Panc1 (cell line): ENCODE measurements at regions not wholly inside any gene's neighbourhood (a gene's known extent, or its start where the extent isn't known, plus 50 kb on each side); places are given as distances from the start of the nearest gene placed in this dataset.

Experiments used
- ATAC-seq: fragments of 200-7000 bp; cut with Tn5 transposase; 2 replicates; pipeline ENCODE4 v1.9.1; 2020; ENCODE audit warnings: mild to moderate bottlenecking, moderate library complexity
- BruUV-seq: library from RNA; stranded (reverse); fragments of 400-500 nt; replicated peaks from 2 replicates; lab custom pipeline; 2021; lab: Mats Ljungman, UMichigan
- CTCF ChIA-PET: fragments of 300-600 bp; sonication (Branson Sonifier 250); formaldehyde crosslinking; loops from one replicate; lab custom pipeline; 2022; ENCODE audit warnings: antibody characterized with exemption; lab: Charles Lee
- POLR2A ChIA-PET: fragments of 300-600 bp; sonication (Branson Sonifier 250); formaldehyde crosslinking; loops from one replicate; lab custom pipeline; 2022; ENCODE audit warnings: antibody characterized with exemption; lab: Charles Lee
- DNase-seq: peaks from one replicate; pipeline ENCODE4 v3.0.0-alpha.2; 2010; ENCODE audit warnings: low read depth, low spot score
- H3K27ac ChIP-seq: 2 replicates; pipeline ENCODE4 v1.5.1; 2011; ENCODE audit warnings: mild to moderate bottlenecking, low read length, inconsistent platforms
- H3K27me3 ChIP-seq: fragments of 200-500 bp; sonication (Bioruptor generic); 2 replicates; pipeline ENCODE4 v1.6.0; 2014; ENCODE audit warnings: low read length, inconsistent platforms; ENCODE audit not compliant: control insufficient read depth, insufficient read depth
- H3K36me3 ChIP-seq: fragments of 200-500 bp; sonication (Bioruptor generic); 2 replicates; pipeline ENCODE4 v1.5.1; 2014; ENCODE audit warnings: inconsistent platforms, mild to moderate bottlenecking, low read length, moderate library complexity; ENCODE audit not compliant: control insufficient read depth, insufficient read depth
- H3K4me1 ChIP-seq: 2 replicates; pipeline ENCODE4 v1.5.1; 2011; ENCODE audit warnings: inconsistent platforms, mild to moderate bottlenecking, low read length, moderate library complexity; ENCODE audit not compliant: control insufficient read depth, insufficient read depth
- H3K4me3 ChIP-seq, 2 experiments: 2 replicates each; pipeline ENCODE4 v1.5.1; 2011 to 2012; ENCODE audit warnings: low read depth in 2 of 2, low read length in 2 of 2, mild to moderate bottlenecking in 2 of 2, inconsistent platforms in 1 of 2, moderate library complexity in 1 of 2
- H3K9me3 ChIP-seq: fragments of 200-500 bp; sonication (Bioruptor generic); 2 replicates; pipeline ENCODE4 v1.5.1; 2014; ENCODE audit warnings: low read depth, mild to moderate bottlenecking, inconsistent platforms, low read length, moderate library complexity; ENCODE audit not compliant: control insufficient read depth, insufficient read depth
- POLR2AphosphoS5 ChIP-seq: IDR thresholded peaks from 2 replicates; pipeline ENCODE4 v1.6.1; 2012; ENCODE audit warnings: mild to moderate bottlenecking, low read depth, low read length, moderate library complexity
- SIN3A ChIP-seq: IDR thresholded peaks from 2 replicates; pipeline ENCODE4 v1.6.1; 2012; ENCODE audit warnings: low read depth, mild to moderate bottlenecking, low read length, moderate library complexity, borderline replicate concordance; ENCODE audit not compliant: insufficient read depth
- TCF7L2 ChIP-seq: IDR thresholded peaks from 2 replicates; pipeline ENCODE4 v1.6.1; 2011; ENCODE audit warnings: mild to moderate bottlenecking, low read depth, low read length, inconsistent platforms
- in situ Hi-C: cut with HindIII; loops from 2 replicates; pipeline ENCODE4 v1.10.0; 2016; ENCODE audit warnings: low sequenced_read_pairs, low pct_unique_long_range_greater_than_20kb
- intact Hi-C: fragments of 100-400 bp; cut with micrococcal nuclease; formaldehyde crosslinking; loops from one replicate; pipeline ENCODE4 v1.10.0; 2022; ENCODE audit not compliant: unreplicated experiment
- TF ChIP-seq, protein P1 (sequence below), 2 experiments: IDR thresholded peaks; 2 replicates each; pipeline ENCODE4 v1.6.1; 2011 to 2012; ENCODE audit warnings: low read depth in 2 of 2, control low read depth in 1 of 2, low read length in 1 of 2, mild to moderate bottlenecking in 1 of 2, moderate library complexity in 1 of 2; ENCODE audit not compliant: insufficient read depth in 1 of 2
- TF ChIP-seq, protein P2 (sequence below): fragments of 450-650 bp; IDR thresholded peaks from 2 replicates; pipeline ENCODE4 v1.5.1; 2017; ENCODE audit warnings: mild to moderate bottlenecking

DNA sequence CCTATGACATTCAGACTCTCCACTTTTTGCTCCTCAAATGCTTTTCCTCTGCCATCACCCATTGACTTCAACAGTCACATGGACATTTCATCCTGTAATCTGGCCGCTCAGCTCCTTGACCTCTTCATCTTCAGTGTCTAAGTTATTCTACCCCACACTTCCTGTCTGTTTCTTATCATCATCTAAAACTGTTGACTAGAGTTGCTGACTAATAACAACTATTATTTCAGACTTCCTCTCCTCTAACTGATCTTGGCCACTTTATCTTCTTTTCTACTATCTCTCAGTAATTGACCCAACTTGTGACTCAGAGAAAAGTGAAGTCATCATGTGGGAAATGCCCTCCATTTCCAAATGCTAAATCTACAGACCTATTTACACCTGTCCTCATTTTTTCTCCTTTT, 254.7 kb upstream of the TRPC7 start:
- BruUV-seq = no TSS peak
- ChIA-PET POLR2A (no interaction called here), CTCF (no interaction called here)
- Histone ChIP-seq H3K9me3 (no peaks in the 10 kb centered on the region), H3K27me3 (no peaks in the 10 kb centered on the region), H3K27ac (no peak overlapping the region), H3K4me3 (no peak overlapping the region), H3K36me3 (no peaks in the 10 kb centered on the region), H3K4me1 (no peaks in the 10 kb centered on the region)
- DNase-seq (no peak), ATAC-seq (no peak)
- intact Hi-C loops = no loop called here
- in situ Hi-C loops = no loop called here
- no peak for TF ChIP-seq SIN3A
- no peak for TF ChIP-seq POLR2AphosphoS5
- TF ChIP-seq, protein P1, sequence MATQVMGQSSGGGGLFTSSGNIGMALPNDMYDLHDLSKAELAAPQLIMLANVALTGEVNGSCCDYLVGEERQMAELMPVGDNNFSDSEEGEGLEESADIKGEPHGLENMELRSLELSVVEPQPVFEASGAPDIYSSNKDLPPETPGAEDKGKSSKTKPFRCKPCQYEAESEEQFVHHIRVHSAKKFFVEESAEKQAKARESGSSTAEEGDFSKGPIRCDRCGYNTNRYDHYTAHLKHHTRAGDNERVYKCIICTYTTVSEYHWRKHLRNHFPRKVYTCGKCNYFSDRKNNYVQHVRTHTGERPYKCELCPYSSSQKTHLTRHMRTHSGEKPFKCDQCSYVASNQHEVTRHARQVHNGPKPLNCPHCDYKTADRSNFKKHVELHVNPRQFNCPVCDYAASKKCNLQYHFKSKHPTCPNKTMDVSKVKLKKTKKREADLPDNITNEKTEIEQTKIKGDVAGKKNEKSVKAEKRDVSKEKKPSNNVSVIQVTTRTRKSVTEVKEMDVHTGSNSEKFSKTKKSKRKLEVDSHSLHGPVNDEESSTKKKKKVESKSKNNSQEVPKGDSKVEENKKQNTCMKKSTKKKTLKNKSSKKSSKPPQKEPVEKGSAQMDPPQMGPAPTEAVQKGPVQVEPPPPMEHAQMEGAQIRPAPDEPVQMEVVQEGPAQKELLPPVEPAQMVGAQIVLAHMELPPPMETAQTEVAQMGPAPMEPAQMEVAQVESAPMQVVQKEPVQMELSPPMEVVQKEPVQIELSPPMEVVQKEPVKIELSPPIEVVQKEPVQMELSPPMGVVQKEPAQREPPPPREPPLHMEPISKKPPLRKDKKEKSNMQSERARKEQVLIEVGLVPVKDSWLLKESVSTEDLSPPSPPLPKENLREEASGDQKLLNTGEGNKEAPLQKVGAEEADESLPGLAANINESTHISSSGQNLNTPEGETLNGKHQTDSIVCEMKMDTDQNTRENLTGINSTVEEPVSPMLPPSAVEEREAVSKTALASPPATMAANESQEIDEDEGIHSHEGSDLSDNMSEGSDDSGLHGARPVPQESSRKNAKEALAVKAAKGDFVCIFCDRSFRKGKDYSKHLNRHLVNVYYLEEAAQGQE (IDR thresholded peaks at IDR 0.05; ENCODE audit: insufficient read depth in 1 of 2, low read depth in 2 of 2, low read length in 1 of 2) = no peak
- TF ChIP-seq TCF7L2 = no peak
- TF ChIP-seq, protein P2, sequence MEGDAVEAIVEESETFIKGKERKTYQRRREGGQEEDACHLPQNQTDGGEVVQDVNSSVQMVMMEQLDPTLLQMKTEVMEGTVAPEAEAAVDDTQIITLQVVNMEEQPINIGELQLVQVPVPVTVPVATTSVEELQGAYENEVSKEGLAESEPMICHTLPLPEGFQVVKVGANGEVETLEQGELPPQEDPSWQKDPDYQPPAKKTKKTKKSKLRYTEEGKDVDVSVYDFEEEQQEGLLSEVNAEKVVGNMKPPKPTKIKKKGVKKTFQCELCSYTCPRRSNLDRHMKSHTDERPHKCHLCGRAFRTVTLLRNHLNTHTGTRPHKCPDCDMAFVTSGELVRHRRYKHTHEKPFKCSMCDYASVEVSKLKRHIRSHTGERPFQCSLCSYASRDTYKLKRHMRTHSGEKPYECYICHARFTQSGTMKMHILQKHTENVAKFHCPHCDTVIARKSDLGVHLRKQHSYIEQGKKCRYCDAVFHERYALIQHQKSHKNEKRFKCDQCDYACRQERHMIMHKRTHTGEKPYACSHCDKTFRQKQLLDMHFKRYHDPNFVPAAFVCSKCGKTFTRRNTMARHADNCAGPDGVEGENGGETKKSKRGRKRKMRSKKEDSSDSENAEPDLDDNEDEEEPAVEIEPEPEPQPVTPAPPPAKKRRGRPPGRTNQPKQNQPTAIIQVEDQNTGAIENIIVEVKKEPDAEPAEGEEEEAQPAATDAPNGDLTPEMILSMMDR = no peak

DNA sequence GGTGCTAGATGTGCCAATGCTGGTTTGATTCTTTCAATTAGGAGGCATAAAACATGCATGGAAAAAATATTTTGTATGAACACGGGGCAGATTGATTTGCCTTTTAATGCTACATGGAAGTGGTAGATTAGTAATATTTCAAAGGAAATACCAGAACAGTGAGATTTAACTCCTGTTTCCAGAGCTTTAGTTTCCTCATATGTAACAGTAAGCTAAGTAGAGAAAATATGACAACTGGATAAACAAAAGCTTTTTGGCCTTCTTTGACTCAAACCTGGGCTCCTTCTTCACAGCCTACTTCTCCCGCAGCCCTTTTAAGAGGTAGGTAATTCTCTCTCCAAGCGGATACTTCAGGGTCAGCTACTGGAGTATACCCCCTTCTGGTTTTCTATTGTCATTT, 254.2 kb upstream of the TRPC7 start:
- H3K4me1 ChIP-seq = no peaks in the 10 kb centered on the region
- H3K9me3 ChIP-seq = no peaks in the 10 kb centered on the region
- POLR2A ChIA-PET = no interaction called here
- ATAC-seq (no peak), DNase-seq (no peak)
- H3K4me3 ChIP-seq = no peak overlapping the region
- no TSS peak for BruUV-seq
- CTCF ChIA-PET = no interaction called here
- H3K27ac ChIP-seq = no peak overlapping the region
- TF ChIP-seq SIN3A (no peak), TCF7L2 (no peak), POLR2AphosphoS5 (no peak)
- TF ChIP-seq, protein P2 = no peak
- TF ChIP-seq, protein P1 (IDR thresholded peaks at IDR 0.05; ENCODE audit: insufficient read depth in 1 of 2, low read depth in 2 of 2, low read length in 1 of 2) = no peak
- intact Hi-C loops (no loop called here), in situ Hi-C loops (no loop called here)
- no peaks in the 10 kb centered on the region for H3K36me3 ChIP-seq
- H3K27me3 ChIP-seq = no peaks in the 10 kb centered on the region
